ENCODE measurements at regions not wholly inside any gene's neighbourhood (a gene's known extent, or its start where the extent isn't known, plus 50 kb on each side); places are given as distances from the start of the nearest gene placed in this dataset.

DNA sequence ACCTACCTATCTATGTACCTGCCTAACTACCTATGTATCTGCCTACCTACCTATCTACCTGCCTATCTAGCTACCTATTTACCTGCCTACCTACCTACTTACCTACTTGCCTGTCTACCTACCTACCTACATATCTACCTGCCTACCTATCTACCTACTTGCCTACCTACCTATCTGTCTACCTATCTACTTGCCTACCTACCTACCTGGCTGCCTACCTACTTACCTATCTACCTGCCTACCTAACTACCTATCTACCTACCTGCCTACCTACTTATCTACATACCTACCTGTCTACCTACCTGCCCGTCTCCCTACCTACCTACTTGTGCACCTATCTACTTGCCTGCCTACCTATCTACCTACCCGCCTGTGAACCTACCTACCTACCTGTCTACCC is 68.7 kb upstream of the NPTX2 start:
- peaks cover 10 to 14% of the 10 kb centered on the region in 2 experiments for H3K9me3 ChIP-seq (ENCODE audit: insufficient read depth in 2 of 2, low read depth in 1 of 2, low read length in 1 of 2)
- no peak overlapping the region for H4K8ac ChIP-seq (ENCODE audit: extremely low read depth, insufficient read depth, low read length)
- peaks cover 0 to 6% of the 10 kb centered on the region in 2 experiments for H4K20me1 ChIP-seq (replicated peaks in 1 of 2; ENCODE audit: control insufficient read depth in 1 of 2, insufficient read depth in 2 of 2, low read length in 2 of 2)
- H2BK12ac ChIP-seq (ENCODE audit: low read depth, low read length): no peak overlapping the region
- no peak overlapping the region for H3K14ac ChIP-seq (ENCODE audit: insufficient read length)
- peak overlapping the region; percentile 32; the same call in 1 of the 2 replicates for H2BK20ac ChIP-seq (ENCODE audit: low read length)
- H3K27ac ChIP-seq (ENCODE audit: low read depth, low read length): no peak overlapping the region
- H3K4ac ChIP-seq (replicated peaks; ENCODE audit: insufficient read length, low read depth, low read length): no peak overlapping the region
- H3K27me3 ChIP-seq (replicated peaks in 1 of 4; ENCODE audit: control insufficient read depth in 3 of 4, extremely low read depth in 1 of 4, insufficient read depth in 3 of 4, low read length in 3 of 4): no peaks in the 10 kb centered on the region; a peak in 1 of 7 replicates
- H3K9ac ChIP-seq (replicated peaks in 1 of 4; ENCODE audit: extremely low read depth in 1 of 4, low read depth in 3 of 4, low read length in 3 of 4): no peak overlapping the region
- DNase-seq (ENCODE audit: low read depth in 1 of 2, low spot score in 2 of 2): no peak
- H3K23ac ChIP-seq (ENCODE audit: insufficient read length): no peak overlapping the region
- no peak overlapping the region for H2AFZ ChIP-seq (ENCODE audit: low read length)
- no peak overlapping the region for H2BK15ac ChIP-seq (ENCODE audit: low read length)
- no peaks in the 10 kb centered on the region for H3K79me1 ChIP-seq (ENCODE audit: low read depth, low read length)
- H3K56ac ChIP-seq (replicated peaks; ENCODE audit: insufficient read length, low read depth, low read length): no peak overlapping the region
- H2BK5ac ChIP-seq (ENCODE audit: low read depth, low read length): no peak overlapping the region
- no peak overlapping the region for H2BK120ac ChIP-seq (replicated peaks; ENCODE audit: low read depth, low read length)
- FAIRE-seq: no peak
- POLR2A ChIA-PET (ENCODE audit: partially characterized antibody): no interaction called here
- H3K18ac ChIP-seq (ENCODE audit: extremely low read depth, low read length): no peak overlapping the region
- H3K4me2 ChIP-seq (ENCODE audit: insufficient read depth in 1 of 2, low read depth in 2 of 2, low read length in 2 of 2): no peak overlapping the region
- CTCF ChIA-PET (ENCODE audit: partially characterized antibody): interaction anchor here (1.0 to 2.2 kb wide), 3 partner anchors 9 to 285 kb away, joined by 3 to 7 read pairs (median 5); no protein-coding TSS in a partner anchor
- H3K79me2 ChIP-seq (ENCODE audit: control insufficient read depth in 1 of 2, insufficient read depth in 2 of 2, low read length in 2 of 2): no peaks in the 10 kb centered on the region
- H3K4me3 ChIP-seq (ENCODE audit: extremely low read depth in 1 of 4, insufficient read depth in 2 of 4, low read depth in 3 of 4, low read length in 4 of 4): no peak overlapping the region
- WGBS, 2 experiments (ENCODE audit: extremely low coverage in 1 of 2, insufficient coverage in 1 of 2, insufficient read length in 1 of 2, insufficient replicate concordance in 2 of 2, low coverage in 1 of 2, low lambda C conversion rate in 2 of 2, missing lambda C conversion rate in 1 of 2): 78% methylated on average over 2 of the region's 2 CpGs; no CpG with 5 or more reads in 1 of the 2 experiments
- H3K4me1 ChIP-seq (replicated peaks in 1 of 4; ENCODE audit: control insufficient read depth in 3 of 4, insufficient read depth in 4 of 4, low read length in 3 of 4): no peaks in the 10 kb centered on the region
- no peaks in the 10 kb centered on the region for H3K36me3 ChIP-seq (ENCODE audit: control insufficient read depth in 2 of 4, insufficient read depth in 4 of 4, low read length in 3 of 4)
- 0 out of 2 replicates have a peak overlapping the region, but pooled peaks have one; percentile 82 for H2AK5ac ChIP-seq (ENCODE audit: low read depth, low read length)
- H3K23me2 ChIP-seq (ENCODE audit: low read depth, low read length): peaks cover 10% of the 10 kb centered on the region; the same call in 1 of the 2 replicates
- no peak overlapping the region for H4K91ac ChIP-seq (replicated peaks; ENCODE audit: insufficient read length, low read length)
- no peak overlapping the region for H4K5ac ChIP-seq (ENCODE audit: insufficient read length, low read depth, low read length)
- TF ChIP-seq RBBP5 (IDR thresholded peaks at IDR 0.05; ENCODE audit: borderline replicate concordance, low read depth, low read length) (no peak), GTF2F1 (IDR thresholded peaks at IDR 0.05; ENCODE audit: borderline replicate concordance, low read depth, low read length) (no peak), SP2 (IDR thresholded peaks at IDR 0.05; ENCODE audit: low read length) (no peak), SUZ12 (IDR thresholded peaks at IDR 0.05; ENCODE audit: low read length) (no peak)
